ENCODE measurements at regions not wholly inside any gene's neighbourhood (a gene's known extent, or its start where the extent isn't known, plus 50 kb on each side); places are given as distances from the start of the nearest gene placed in this dataset.

DNA sequence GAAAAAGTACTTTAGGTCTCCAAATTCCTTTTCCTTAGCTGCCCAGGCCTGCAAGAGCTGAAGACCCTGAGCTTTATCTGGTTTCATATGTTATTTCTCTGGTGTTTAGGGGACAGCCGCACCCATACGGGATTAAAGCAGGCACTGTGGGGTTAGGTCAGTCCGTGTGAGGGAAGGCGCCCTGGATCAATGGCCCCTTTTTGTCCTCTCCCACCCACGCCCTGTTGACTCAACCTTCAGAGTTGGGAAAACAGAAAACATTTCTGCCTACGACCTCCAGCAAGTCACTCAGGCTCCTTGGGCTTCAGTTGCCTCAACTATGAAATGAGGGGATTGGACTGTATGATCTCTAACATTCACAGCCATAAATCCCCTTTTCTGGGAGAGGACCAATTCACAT lies 55.2 kb upstream of the BARX2 start:
- H3K27ac ChIP-seq = no peak overlapping the region
- intact Hi-C loops (cut with DNase I) = loop anchor here in 3 of 10 donors (5.0 kb wide), 3 partner anchors 38 to 83 kb away; no protein-coding TSS in a partner anchor
- H3K9me3 ChIP-seq = no peaks in the 10 kb centered on the region
- 88 to 93% (median 91%) methylated on average over 6 of the region's 6 CpGs for WGBS, 4 donors
- TF ChIP-seq POLR2A (IDR thresholded peaks at IDR 0.05) = no peak
- TF ChIP-seq, protein P1, sequence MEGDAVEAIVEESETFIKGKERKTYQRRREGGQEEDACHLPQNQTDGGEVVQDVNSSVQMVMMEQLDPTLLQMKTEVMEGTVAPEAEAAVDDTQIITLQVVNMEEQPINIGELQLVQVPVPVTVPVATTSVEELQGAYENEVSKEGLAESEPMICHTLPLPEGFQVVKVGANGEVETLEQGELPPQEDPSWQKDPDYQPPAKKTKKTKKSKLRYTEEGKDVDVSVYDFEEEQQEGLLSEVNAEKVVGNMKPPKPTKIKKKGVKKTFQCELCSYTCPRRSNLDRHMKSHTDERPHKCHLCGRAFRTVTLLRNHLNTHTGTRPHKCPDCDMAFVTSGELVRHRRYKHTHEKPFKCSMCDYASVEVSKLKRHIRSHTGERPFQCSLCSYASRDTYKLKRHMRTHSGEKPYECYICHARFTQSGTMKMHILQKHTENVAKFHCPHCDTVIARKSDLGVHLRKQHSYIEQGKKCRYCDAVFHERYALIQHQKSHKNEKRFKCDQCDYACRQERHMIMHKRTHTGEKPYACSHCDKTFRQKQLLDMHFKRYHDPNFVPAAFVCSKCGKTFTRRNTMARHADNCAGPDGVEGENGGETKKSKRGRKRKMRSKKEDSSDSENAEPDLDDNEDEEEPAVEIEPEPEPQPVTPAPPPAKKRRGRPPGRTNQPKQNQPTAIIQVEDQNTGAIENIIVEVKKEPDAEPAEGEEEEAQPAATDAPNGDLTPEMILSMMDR (IDR thresholded peaks at IDR 0.05) = no peak
- H3K4me1 ChIP-seq = peaks cover 0 to 34% (median 0%) of the 10 kb centered on the region in 12 donors
- no peaks in the 10 kb centered on the region for H3K27me3 ChIP-seq
- H3K36me3 ChIP-seq = no peaks in the 10 kb centered on the region
- no peak for DNase-seq
- no peak overlapping the region for H3K4me3 ChIP-seq
- peak in 1 of 4 donors; percentile 28 for ATAC-seq

GRCh38 chr11:129319751-129320150 lies 55.9 kb upstream of the BARX2 start:
- Histone ChIP-seq H3K4me1 (peaks cover 0 to 31% (median 0%) of the 10 kb centered on the region in 12 donors), H3K9me3 (no peaks in the 10 kb centered on the region), H3K36me3 (no peaks in the 10 kb centered on the region), H3K4me3 (no peak overlapping the region), H3K27ac (no peak overlapping the region), H3K27me3 (no peaks in the 10 kb centered on the region)
- ATAC-seq = no peak
- TF ChIP-seq POLR2A (IDR thresholded peaks at IDR 0.05) = no peak
- TF ChIP-seq, protein P1 (IDR thresholded peaks at IDR 0.05) = no peak
- no peak for DNase-seq
- intact Hi-C loops (cut with DNase I) = loop anchor here in 3 of 10 donors (5.0 kb wide), 3 partner anchors 37 to 82 kb away; no protein-coding TSS in a partner anchor
- WGBS, 4 donors = 41 to 64% (median 51%) methylated on average over 4 of the region's 4 CpGs

- Histone ChIP-seq H3K4me1 (peaks cover 0 to 27% (median under 1%) of the 10 kb centered on the region in 12 donors), H3K9me3 (no peaks in the 10 kb centered on the region), H3K36me3 (no peaks in the 10 kb centered on the region), H3K27ac (no peak overlapping the region), H3K4me3 (no peak overlapping the region), H3K27me3 (no peaks in the 10 kb centered on the region)
- TF ChIP-seq POLR2A (IDR thresholded peaks at IDR 0.05) = no peak
- TF ChIP-seq, protein P1 (IDR thresholded peaks at IDR 0.05) = no peak
- intact Hi-C loops (cut with DNase I) = no loop called here
- WGBS, 4 donors = 82 to 87% (median 85%) methylated on average over 2 of the region's 2 CpGs
- DNase-seq (no peak), ATAC-seq (no peak)
Observed at GRCh38 chr11:129319201-129319600, 56.4 kb upstream of the BARX2 start.

DNA sequence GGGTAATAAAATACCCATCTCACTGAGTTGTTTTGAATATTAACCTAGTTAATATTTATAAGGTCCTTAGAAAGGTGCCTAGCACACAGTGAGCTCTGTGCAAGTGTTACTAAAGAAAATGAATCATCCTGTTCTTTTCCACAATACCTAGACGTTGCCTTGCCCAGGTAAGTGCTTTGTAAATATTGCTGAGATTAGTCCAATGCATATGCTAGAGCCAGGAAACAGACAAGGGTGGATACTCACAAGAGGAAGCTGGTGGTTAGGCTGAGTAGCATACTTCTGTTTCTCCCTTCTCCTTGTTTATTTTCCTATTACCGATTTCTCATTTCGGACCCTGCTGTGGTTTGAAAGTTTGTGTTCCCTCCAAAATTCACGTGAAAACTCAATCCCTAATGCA lies 58.1 kb upstream of the BARX2 start:
- no peaks in the 10 kb centered on the region for H3K27me3 ChIP-seq
- peak overlapping the region in 1 of 12 donors; percentile 2 for H3K27ac ChIP-seq
- peaks cover 0 to 30% (median 9%) of the 10 kb centered on the region in 12 donors for H3K4me1 ChIP-seq
- ATAC-seq (no peak), DNase-seq (no peak)
- 63 to 84% (median 71%) methylated on average over 4 of the region's 4 CpGs for WGBS, 4 donors
- no peaks in the 10 kb centered on the region for H3K9me3 ChIP-seq
- intact Hi-C loops (cut with DNase I) = no loop called here
- no peak for TF ChIP-seq POLR2A (IDR thresholded peaks at IDR 0.05)
- TF ChIP-seq, protein P1 (IDR thresholded peaks at IDR 0.05) = no peak
- no peaks in the 10 kb centered on the region for H3K36me3 ChIP-seq
- no peak overlapping the region for H3K4me3 ChIP-seq

Measured in heart left ventricle (tissue), 16 donors.